SIG-M5 (cell line): ENCODE measurements at regions not wholly inside any gene's neighbourhood (a gene's known extent, or its start where the extent isn't known, plus 50 kb on each side); places are given as distances from the start of the nearest gene placed in this dataset.
"Not testable (repeated sequence)": the region's sequence is repeated elsewhere in the genome, so short reads cannot be mapped to it uniquely, and the experiment has no call there.

ENCODE experiments used
- DNase-seq: peaks from one replicate; lab custom pipeline; 2025; lab: John Stamatoyannopoulos, UW

DNA sequence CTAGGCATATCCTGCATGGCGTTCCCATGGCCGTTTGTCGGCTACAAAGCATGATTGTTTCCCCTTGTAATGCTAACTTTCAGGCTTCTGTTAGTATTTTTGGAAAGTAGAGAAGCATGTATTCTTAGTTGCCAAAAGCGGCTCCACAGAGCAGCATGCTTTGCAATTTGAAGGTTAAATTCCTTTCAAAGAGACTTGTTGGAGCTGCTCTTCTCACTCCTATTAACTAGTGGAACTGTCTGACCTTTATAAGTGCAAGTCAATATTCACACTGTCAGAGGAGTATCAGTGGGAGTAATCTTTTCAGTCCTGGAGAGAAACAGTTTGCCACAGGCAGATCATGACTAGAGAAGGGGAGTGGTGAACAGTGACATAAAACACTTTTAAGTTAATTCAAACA lies 656.1 kb upstream of the NOVA1 start:
- DNase-seq: no peak

- DNase-seq: no peak
Measured at GRCh38 chr14:27256805-27257204, 659.0 kb upstream of the NOVA1 start.

DNA sequence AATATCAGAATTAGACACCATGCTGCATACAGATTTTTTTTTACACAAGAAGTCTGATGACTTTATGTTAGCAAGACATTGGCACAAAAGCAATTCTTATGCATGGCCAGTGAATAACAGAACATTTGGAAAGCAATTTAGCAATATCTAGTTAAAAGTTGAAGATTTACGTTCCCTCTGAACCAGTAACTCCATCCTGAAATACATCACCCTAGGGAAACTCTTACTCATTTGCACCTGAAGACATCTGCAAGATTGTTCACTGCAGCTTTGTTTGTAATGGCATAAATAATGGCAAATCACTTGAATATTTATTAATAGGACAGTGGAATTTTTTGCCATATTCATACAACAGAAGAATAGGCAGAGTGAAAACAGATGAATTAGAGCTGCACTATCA lies 670.0 kb upstream of the NOVA1 start:
- DNase-seq: no peak

DNA sequence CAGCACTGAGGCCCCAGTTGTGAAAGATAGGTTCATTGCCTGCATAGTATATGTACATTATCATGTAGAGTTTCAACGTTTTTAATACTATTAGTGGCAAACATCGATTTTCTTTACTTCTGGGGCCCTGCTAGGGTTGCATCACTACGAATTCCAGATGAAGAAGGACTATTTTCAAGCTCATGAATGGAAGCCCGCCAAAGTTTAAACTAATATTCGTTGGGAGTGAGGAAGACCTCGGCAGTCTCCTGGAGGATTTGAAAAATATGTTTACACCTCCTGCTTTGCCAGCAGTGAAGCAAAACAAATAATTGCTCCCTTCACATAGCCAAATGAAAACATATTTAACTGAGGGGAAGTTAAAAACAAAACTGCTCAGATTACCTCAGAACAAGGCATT lies 672.9 kb upstream of the NOVA1 start:
- DNase-seq: no peak

DNA sequence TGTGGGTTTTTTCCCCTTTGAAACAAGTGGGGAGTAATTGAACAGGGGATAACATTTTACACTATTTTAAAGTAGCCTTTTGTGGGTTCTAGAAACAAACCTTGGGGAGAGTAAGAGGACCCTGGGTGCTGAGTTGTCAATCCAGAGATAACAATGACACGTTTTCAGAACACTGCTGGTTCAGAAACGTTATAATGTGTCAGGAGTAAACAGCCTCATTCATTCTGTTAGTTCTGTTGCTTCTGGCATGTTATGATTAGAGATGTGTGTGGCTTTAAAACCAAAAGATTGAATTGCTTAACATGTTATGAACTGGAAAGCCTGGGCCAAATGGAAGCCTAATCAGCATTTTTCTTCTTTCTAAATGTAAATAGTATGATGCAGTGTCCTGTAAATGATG lies 680.5 kb upstream of the NOVA1 start:
- no peak for DNase-seq

DNA sequence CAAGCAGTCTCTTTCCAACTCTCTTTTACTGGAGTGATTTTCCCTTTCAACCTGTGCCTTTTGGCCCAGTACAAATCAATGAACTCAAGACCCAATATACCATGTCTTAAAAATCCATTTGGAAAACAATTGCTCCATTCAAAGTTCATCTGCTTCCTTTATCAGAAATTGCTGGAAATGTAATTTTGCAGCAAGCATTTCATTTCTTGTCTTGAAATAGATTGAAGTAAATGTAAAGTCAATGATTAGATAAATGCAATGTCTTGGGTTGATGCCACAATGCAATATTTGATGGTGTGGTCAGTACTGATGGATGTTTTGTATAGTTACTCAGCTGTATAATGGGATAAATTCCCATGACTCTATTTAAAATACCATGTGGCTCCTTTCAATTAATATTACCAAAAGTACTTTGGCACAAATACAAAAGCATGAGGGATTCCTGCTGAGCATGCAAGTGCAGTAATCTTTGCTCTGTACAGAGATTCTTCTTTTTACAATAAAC lies 707.7 kb upstream of the NOVA1 start:
- DNase-seq: no peak

GRCh38 chr14:27312730-27313129 lies 714.9 kb upstream of the NOVA1 start:
- not testable (repeated sequence) for DNase-seq

- DNase-seq: no peak
Measured at GRCh38 chr14:27314231-27314630, 716.4 kb upstream of the NOVA1 start.

- no peak for DNase-seq
Measured at GRCh38 chr14:27315477-27315876, 717.6 kb upstream of the NOVA1 start.

GRCh38 chr14:27315947-27316346 lies 718.1 kb upstream of the NOVA1 start:
- no peak for DNase-seq

DNA sequence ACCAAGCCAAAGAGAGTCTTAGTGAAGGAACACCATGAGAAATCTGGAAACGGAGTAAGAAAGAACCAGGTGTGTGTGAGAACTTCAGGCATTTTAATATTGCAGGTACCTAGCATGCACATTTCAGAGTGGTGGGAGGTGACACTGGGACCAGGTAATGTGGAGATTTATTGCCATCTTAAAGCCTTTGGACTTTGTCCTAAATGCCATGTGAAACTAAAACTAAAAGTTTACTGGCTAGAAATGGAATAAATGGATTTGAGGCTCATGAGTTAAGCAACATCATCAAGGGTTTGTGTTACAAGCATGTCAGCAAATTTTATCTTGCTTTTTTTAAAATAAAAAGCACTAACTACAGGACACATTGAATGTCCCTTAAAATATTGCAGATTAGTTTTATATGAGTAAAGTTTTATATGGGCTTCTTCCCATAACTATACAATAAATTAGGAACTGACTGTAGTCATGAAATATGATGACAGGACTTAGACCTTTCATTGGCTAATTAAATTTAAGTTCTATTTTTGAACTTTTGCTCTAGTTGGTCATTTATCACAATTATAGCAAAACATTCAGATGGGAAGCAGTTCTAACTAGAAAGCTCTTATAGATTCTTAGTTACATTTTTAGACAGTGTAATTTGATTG lies 721.1 kb upstream of the NOVA1 start:
- DNase-seq: no peak

DNA sequence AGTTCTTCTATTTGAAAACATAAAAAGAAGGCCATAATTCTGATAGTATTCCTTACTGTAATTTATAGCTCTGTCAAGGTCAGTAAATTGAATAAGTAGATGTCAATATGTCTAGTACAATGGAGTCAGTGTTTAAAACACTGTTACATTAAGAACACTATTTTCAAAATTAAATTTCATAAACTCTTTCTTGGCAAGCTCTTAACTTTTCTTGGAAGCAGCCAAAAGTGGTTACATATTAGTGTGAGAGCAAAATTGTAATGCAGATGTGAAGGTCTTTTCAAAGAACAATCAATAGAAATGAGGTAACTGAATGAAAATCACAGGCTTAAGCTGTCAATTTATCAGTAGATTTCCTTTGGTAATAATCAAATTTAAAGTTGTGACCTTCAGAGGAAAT lies 722.4 kb upstream of the NOVA1 start:
- no peak for DNase-seq

DNA sequence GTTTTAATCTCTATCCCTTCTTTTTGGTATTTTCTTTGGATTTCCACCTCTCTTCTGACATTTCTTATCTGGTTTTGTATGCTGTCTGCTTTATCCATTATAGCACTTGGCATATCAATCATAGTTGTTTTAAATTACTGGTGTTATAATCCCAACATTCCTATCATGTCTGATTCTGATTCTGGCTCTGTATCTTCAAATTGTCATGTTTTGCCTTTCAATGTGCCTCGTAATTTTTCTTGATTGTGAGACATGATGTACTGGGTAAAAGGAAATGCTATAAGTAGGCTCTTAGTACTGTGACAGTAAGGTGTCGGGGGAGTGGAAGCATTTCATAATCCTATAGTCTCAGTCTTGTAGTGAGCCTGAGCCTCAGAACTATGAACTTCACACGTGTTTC lies 729.3 kb upstream of the NOVA1 start:
- no peak for DNase-seq

DNA sequence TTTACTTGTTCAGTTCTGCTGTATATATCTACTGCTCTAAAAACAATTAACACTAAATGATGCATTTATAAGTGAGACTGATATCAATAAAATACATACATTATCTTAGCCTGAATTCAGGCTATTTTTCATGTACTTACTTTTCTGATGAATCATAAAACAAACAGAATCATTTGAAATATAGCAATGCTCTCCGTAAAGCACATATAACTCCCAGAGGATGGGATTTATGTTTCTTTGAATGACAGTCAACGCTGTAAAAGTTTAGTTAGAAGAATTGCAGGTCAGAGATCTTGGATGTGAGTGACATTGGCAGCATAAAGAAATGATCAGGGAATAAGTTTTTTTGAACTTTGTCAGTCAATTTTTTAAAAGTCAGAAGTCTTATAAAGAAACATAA lies 740.2 kb upstream of the NOVA1 start:
- no peak for DNase-seq

- DNase-seq: not testable (repeated sequence)
Measured at GRCh38 chr14:27363036-27363435, 765.2 kb upstream of the NOVA1 start.

DNA sequence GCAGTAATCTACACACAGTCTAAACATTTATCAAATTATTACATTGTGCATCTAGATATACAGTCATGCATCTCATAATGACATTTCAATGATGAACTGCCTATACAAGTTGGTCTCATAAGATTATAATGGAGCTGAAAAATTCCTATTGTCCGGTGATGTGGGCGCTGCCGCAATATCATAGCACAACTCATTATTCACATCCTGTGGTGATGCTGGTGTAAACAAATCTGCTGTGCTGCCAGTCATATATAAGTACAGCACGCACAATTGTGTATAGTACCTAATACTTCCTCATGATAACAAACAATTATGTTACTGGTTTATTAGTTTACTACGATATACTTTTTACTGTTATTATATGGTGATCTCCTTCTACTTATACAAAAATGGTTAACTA lies 768.8 kb upstream of the NOVA1 start:
- DNase-seq: no peak

DNA sequence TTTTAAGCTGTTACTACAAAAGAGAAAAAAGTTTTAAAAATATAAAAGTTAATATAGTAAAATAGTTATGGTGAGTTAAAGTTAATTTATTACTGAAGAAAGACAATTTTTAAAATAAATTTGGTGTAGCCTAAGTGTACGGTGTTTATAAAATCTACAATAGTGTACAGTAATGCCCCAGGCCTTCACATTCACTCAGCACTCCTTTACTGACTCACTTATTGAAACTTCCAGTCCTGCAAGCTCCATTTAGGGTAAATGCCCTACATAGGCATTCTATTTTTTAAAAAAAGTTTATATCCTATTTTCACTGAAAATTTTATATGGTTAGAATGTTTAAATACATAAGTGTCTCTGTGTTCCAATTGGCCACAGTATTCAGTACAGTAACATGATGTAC lies 769.5 kb upstream of the NOVA1 start:
- no peak for DNase-seq

DNA sequence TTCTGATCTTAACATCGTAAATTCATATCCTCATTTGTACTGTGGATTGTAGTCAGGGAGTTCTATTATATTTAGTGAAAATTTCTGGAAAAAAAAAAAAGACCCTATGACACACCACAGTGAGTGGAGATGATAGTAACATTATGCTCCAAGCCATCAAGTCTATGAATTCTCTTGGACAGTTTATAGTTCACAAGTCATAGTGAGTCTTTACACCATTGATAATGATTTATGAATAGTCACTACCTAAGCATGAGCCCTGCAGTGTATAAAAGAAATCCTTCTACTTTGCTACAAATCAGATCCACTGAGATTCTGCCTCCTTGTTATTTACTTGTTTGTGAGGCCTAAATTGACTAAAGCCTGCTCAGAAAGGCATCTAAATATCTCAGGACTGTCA lies 772.2 kb upstream of the NOVA1 start:
- DNase-seq: no peak

- no peak for DNase-seq
Measured at GRCh38 chr14:27370775-27371174, 772.9 kb upstream of the NOVA1 start.

- no peak for DNase-seq
Measured at GRCh38 chr14:27371209-27371608, 773.4 kb upstream of the NOVA1 start.

DNA sequence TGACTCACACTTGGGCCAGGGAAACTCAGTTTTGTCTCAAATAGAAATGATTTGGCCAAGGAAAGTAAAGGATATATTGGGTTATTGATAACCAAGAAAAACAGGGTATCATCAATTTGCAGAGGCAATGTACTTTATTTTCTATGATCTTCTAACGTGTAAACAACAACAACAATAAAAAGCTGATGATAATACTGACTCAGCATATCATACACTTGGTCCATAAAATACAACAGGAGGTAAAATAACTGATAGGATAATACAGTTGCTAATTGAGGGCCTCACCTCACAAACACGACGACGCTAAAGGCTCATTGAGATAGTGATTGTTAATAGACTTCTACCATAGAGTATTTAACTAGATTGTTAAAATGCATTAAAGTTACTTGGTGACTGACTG lies 774.0 kb upstream of the NOVA1 start:
- no peak for DNase-seq

- DNase-seq: no peak
Measured at GRCh38 chr14:27372771-27373170, 774.9 kb upstream of the NOVA1 start.

DNA sequence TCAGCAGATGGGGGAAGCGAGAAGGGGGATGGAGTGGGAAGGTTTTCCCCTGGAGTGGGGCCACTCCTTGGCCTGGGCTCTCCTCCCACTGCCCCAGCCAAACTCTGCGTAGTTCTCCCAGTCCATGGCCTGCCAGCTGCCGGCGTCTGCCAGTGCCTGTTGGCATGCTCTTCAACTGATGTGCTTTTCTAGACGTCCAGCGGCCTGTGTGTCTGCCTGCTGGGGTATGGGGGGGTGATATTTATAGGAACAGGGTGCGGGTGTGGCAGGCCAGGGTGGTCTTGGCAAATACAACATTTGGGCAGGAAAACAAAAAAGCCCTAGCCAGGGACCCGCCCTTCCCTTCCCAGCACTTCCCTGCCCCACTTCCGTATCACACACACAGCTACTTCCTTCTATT lies 786.3 kb upstream of the NOVA1 start:
- DNase-seq: no peak

DNA sequence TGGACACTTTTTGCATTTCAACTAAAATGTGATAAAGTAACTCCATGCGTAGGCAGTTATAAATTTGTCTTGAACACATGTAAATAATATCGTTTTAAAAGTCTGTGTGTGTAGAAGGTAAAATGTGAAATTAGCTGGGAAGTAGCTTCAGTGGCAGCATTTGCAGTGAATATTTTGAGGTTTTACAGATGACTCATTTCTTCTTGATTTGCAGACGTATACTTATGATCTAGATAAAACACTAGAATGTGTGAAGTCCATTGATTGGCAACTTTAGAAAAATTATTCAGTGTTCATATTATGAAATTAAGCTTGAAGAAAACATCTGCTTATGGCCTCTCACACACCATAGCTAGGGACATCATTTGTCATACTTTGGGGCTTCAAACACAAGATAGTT lies 788.6 kb upstream of the NOVA1 start:
- DNase-seq: no peak

DNA sequence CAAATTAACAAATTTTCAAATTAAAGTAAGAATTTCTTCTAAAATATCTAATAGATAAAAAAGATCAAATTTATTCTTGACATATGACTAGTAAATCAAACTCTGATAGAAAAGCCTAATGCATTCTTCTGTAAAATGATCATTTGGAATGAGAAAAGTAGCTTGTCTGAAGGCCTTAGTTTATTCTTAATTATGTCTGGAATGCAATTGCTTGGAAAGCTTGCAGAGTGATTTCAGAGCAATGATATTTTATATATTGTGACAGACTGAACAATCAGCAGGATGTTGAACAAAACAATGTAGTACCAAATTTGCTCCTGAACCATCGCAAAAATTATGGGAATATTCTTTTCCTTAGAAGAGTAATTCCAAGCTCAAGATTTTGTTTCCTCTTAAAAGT lies 789.6 kb upstream of the NOVA1 start:
- no peak for DNase-seq
